HG02973 (cell line): ENCODE measurements at regions not wholly inside any gene's neighbourhood (a gene's known extent, or its start where the extent isn't known, plus 50 kb on each side); places are given as distances from the start of the nearest gene placed in this dataset.
"Not testable (repeated sequence)": the region's sequence is repeated elsewhere in the genome, so short reads cannot be mapped to it uniquely, and the experiment has no call there.

Source experiments
- ATAC-seq: cut with Tn5 transposase; IDR thresholded peaks from one replicate; pipeline ENCODE4 v1.9.1; 2021; ENCODE audit warnings: moderate library complexity; ENCODE audit not compliant: unreplicated experiment

- ATAC-seq = no peak
Measured at GRCh38 chr3:162369306-162369705, 872.7 kb downstream of the OTOL1 start.

GRCh38 chr3:162370141-162370540 lies 873.5 kb downstream of the OTOL1 start:
- no peak for ATAC-seq

- no peak for ATAC-seq
Measured at GRCh38 chr3:162376761-162377160, 880.2 kb downstream of the OTOL1 start.

- ATAC-seq = no peak
Measured at GRCh38 chr3:162377608-162378007, 881.0 kb downstream of the OTOL1 start.

GRCh38 chr3:162385387-162385786 lies 888.8 kb downstream of the OTOL1 start:
- ATAC-seq = no peak

- ATAC-seq = no peak
Measured at GRCh38 chr3:162390891-162391290, 894.3 kb downstream of the OTOL1 start.

- no peak for ATAC-seq
Measured at GRCh38 chr3:162391301-162391700, 894.7 kb downstream of the OTOL1 start.

- no peak for ATAC-seq
Measured at GRCh38 chr3:162395496-162395895, 898.9 kb downstream of the OTOL1 start.

GRCh38 chr3:162398554-162398953 lies 901.9 kb downstream of the OTOL1 start:
- ATAC-seq = no peak

GRCh38 chr3:162400697-162401096 lies 904.1 kb downstream of the OTOL1 start:
- no peak for ATAC-seq

GRCh38 chr3:162411556-162411955 lies 914.9 kb downstream of the OTOL1 start:
- ATAC-seq = not testable (repeated sequence)

- no peak for ATAC-seq
Measured at GRCh38 chr3:162421721-162422120, 925.1 kb downstream of the OTOL1 start.

- no peak for ATAC-seq
Measured at GRCh38 chr3:162428192-162428591, 931.6 kb downstream of the OTOL1 start.

GRCh38 chr3:162435750-162436149 lies 939.1 kb downstream of the OTOL1 start:
- no peak for ATAC-seq

GRCh38 chr3:162436826-162437225 lies 940.2 kb downstream of the OTOL1 start:
- ATAC-seq = no peak

- ATAC-seq = no peak
Measured at GRCh38 chr3:162437480-162437879, 940.9 kb downstream of the OTOL1 start.

GRCh38 chr3:162441716-162442115 lies 945.1 kb downstream of the OTOL1 start:
- ATAC-seq = no peak

- no peak for ATAC-seq
Measured at GRCh38 chr3:162443376-162443775, 946.8 kb downstream of the OTOL1 start.

- no peak for ATAC-seq
Measured at GRCh38 chr3:162468791-162469190, 972.2 kb downstream of the OTOL1 start.

- ATAC-seq = no peak
Measured at GRCh38 chr3:162487138-162487537, 990.5 kb downstream of the OTOL1 start.

- no peak for ATAC-seq
Measured at GRCh38 chr3:162489853-162490252, 993.2 kb downstream of the OTOL1 start.

- no peak for ATAC-seq
Measured at GRCh38 chr3:162491952-162492351, 995.3 kb downstream of the OTOL1 start.

GRCh38 chr3:162492446-162493081 lies 996.0 kb downstream of the OTOL1 start:
- no peak for ATAC-seq
